Heart left ventricle (tissue), 16 donors: ENCODE measurements at regions not wholly inside any gene's neighbourhood (a gene's known extent, or its start where the extent isn't known, plus 50 kb on each side); places are given as distances from the start of the nearest gene placed in this dataset.

Source experiments
- ATAC-seq, 4 donors: fragments of 200-7000 bp; cut with Tn5 transposase; one replicate each; pipeline ENCODE4 v1.9.1; 2020 to 2022; ENCODE audit warnings: moderate library complexity in 4 of 4, mild to moderate bottlenecking in 3 of 4, moderate number of reproducible peaks in 1 of 4
- DNase-seq, 5 donors: peaks; one replicate each; pipeline ENCODE4 v3.0.0-alpha.2; 2020
- H3K27ac ChIP-seq, 12 donors: fragments of 200-600 bp; sonication (generic) in 4 of 12; one replicate each; pipeline versions ENCODE4 v1.5.0 to v1.8.0; 2016 to 2022; ENCODE audit warnings: mild to moderate bottlenecking in 2 of 12
- H3K27me3 ChIP-seq, 9 donors: fragments of 200-600 bp; sonication (generic) in 2 of 9; one replicate each; pipeline versions ENCODE4 v1.5.1 to v1.8.0; 2016 to 2022; ENCODE audit warnings: mild to moderate bottlenecking in 3 of 9
- H3K36me3 ChIP-seq, 9 donors: fragments of 200-600 bp; sonication (generic) in 2 of 9; one replicate each; pipeline versions ENCODE4 v1.5.0 to v1.8.0; 2018 to 2022; ENCODE audit warnings: mild to moderate bottlenecking in 2 of 9
- H3K4me1 ChIP-seq, 12 donors: fragments of 200-600 bp; sonication (generic) in 4 of 12; one replicate each; pipeline versions ENCODE4 v1.5.0 to v1.8.0; 2016 to 2022; ENCODE audit warnings: mild to moderate bottlenecking in 3 of 12
- H3K4me3 ChIP-seq, 12 donors: fragments of 200-600 bp; sonication (generic) in 4 of 12; one replicate each; pipeline versions ENCODE4 v1.5.0 to v1.8.0; 2017 to 2022; ENCODE audit warnings: mild to moderate bottlenecking in 9 of 12, moderate library complexity in 4 of 12
- H3K9me3 ChIP-seq, 12 donors: fragments of 200-600 bp; sonication (generic) in 4 of 12; one replicate each; pipeline versions ENCODE4 v1.5.0 to v1.8.0; 2016 to 2022; ENCODE audit warnings: mild to moderate bottlenecking in 1 of 12
- POLR2A ChIP-seq, 2 donors: fragments of 450-650 bp; IDR thresholded peaks; one replicate each; pipeline ENCODE4 v1.6.1; 2017; ENCODE audit warnings: antibody characterized with exemption in 2 of 2, mild to moderate bottlenecking in 2 of 2, moderate library complexity in 2 of 2
- WGBS, 4 donors: extraction: QIAGEN DNeasy Blood & Tissue Kit in 2 of 4; methylation state at CpG; one replicate each; pipeline versions ENCODE4 v1.1.5 to v1.1.7; 2013 to 2018; 5-methylcytosine and 5-hydroxymethylcytosine counted together
- intact Hi-C, 10 donors: fragments of 100-400 bp; cut with DNase I; formaldehyde crosslinking; loops; one replicate each; pipeline versions ENCODE4 v1.11.1 to v1.14.2; 2022
- TF ChIP-seq, protein P1 (sequence below), 12 donors: fragments of 200-600 bp; sonication (generic) in 4 of 12; IDR thresholded peaks; one replicate each; pipeline versions ENCODE4 v1.5.0 to v1.8.0; 2018 to 2022; ENCODE audit warnings: antibody characterized with exemption in 12 of 12, mild to moderate bottlenecking in 5 of 12
- donor health status: ischemic (EF 13 %, LVEDD 7.1; RV severe dilation, severe dysfunction).
- donor health status: healthy with polysubstance abuse.
- donor health status: DM: no; HTN: yes; CAD: no.
- donor health status: DM: no; HTN: no; CAD: no.
- donor health status: ischemic (EF 25% LVEDD 6.9; RV normal size, moderate dysfunction).
- donor health status: ischemic (EF 25% LVEDD 5.7; RV mildly dilated, moderate dysfunction).
- donor health status: healthy.
- donor health status: DM: yes; HTN: yes; CAD: no.
- donor health status: ischemic (EF 35%, LVEDD 5.7; RV mildly dilated, moderate dysfunction).
- donor health status: nonischemic (EF 11% LVEDD 7.7; RV severe dilation, severe dysfunction).
- donor health status: DM: yes; HTN: yes; CAD: no.
- donor health status: PGD.
- donor health status: ischemic (EF 29% LVEDD 5.4; RV normal size, mild dysfunction).
- donor health status: nonischemic (EF 23%, LVEDD 6.1; RV moderate dilation, normal function).

DNA sequence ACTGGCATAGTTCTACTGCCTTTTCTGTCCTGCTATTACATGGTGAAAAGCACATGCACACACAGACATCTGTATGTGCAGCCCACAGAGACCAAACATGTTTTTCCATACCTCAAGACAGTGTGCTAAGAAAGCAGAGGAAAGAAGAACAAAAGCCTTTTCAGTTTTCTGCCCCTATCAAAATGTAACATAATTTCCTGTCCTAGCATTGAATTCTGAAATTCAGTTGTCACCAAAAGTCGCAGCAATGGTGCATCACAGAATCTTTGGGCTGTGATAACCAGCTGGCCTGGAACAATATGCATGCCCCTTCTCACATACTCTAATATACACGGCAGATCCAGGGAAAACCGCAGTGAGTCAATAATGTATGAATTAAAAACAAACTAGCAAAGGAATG, 153.8 kb upstream of the RAP2B start:
- no peak for DNase-seq
- TF ChIP-seq POLR2A (IDR thresholded peaks at IDR 0.05): no peak
- TF ChIP-seq, protein P1, sequence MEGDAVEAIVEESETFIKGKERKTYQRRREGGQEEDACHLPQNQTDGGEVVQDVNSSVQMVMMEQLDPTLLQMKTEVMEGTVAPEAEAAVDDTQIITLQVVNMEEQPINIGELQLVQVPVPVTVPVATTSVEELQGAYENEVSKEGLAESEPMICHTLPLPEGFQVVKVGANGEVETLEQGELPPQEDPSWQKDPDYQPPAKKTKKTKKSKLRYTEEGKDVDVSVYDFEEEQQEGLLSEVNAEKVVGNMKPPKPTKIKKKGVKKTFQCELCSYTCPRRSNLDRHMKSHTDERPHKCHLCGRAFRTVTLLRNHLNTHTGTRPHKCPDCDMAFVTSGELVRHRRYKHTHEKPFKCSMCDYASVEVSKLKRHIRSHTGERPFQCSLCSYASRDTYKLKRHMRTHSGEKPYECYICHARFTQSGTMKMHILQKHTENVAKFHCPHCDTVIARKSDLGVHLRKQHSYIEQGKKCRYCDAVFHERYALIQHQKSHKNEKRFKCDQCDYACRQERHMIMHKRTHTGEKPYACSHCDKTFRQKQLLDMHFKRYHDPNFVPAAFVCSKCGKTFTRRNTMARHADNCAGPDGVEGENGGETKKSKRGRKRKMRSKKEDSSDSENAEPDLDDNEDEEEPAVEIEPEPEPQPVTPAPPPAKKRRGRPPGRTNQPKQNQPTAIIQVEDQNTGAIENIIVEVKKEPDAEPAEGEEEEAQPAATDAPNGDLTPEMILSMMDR (IDR thresholded peaks at IDR 0.05): no peak
- Histone ChIP-seq H3K36me3 (no peaks in the 10 kb centered on the region), H3K9me3 (no peaks in the 10 kb centered on the region), H3K27ac (no peak overlapping the region), H3K4me3 (no peak overlapping the region), H3K4me1 (no peaks in the 10 kb centered on the region), H3K27me3 (no peaks in the 10 kb centered on the region)
- intact Hi-C loops: no loop called here
- no peak for ATAC-seq
- 54 to 72% (median 61%) methylated on average over 3 of the region's 3 CpGs for WGBS, 4 donors

DNA sequence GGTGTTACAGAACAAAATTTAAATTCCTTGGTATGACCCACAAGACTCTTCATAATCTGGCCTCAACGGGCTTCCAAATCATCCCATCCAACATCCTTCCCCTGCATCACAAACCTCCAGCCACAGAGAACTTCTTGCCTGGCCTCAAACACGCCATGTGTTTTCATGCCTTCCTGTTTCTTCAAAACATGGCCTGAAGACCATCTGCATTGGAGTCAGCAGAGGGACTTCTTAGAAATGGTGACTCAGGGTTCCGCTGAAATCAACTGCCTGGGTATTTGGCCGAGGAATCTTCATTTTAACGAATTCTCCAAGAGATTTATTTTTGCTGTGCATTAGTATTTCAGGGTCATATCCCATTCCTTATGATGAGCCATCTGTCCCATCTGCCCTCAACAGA, 138.1 kb upstream of the RAP2B start:
- no peaks in the 10 kb centered on the region for H3K9me3 ChIP-seq
- peaks cover 0 to 10% (median 2%) of the 10 kb centered on the region in 12 donors for H3K4me1 ChIP-seq
- peaks cover 0 to 5% (median 0%) of the 10 kb centered on the region in 9 donors for H3K27me3 ChIP-seq
- TF ChIP-seq, protein P1 (IDR thresholded peaks at IDR 0.05): no peak
- TF ChIP-seq POLR2A (IDR thresholded peaks at IDR 0.05): no peak
- intact Hi-C loops: loop anchor here in 4 of 10 donors (2.0 to 10.0 kb wide), 3 partner anchors 743 to 1231 kb away; no protein-coding TSS in a partner anchor
- 82 to 92% (median 85%) methylated on average over 5 of the region's 5 CpGs for WGBS, 4 donors
- DNase-seq (no peak), ATAC-seq (no peak)
- no peak overlapping the region for H3K27ac ChIP-seq
- H3K36me3 ChIP-seq: no peaks in the 10 kb centered on the region
- no peak overlapping the region for H3K4me3 ChIP-seq

DNA sequence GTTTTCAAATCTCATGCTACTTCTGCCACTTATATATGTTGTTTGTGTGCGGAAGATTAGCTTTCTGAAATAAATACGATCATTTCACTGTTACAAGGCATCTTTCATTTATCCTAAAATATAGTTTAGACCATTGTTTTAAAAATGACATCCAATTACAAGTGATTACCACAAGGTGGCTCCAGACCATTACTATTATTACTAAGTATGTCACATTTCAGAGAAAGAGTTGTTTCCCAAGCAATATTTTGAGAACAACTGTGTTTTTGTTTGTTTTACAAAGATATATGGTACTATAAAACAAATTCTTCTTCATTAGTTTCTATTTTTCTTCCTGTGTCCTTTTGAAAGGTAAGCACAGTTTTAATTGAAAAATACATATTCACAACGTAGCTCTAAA, 136.0 kb upstream of the RAP2B start:
- Histone ChIP-seq H3K27ac (no peak overlapping the region), H3K9me3 (no peaks in the 10 kb centered on the region), H3K36me3 (no peaks in the 10 kb centered on the region), H3K4me1 (peaks cover 0 to 15% (median 7%) of the 10 kb centered on the region in 12 donors), H3K27me3 (peaks cover 0 to 5% (median 0%) of the 10 kb centered on the region in 9 donors), H3K4me3 (no peak overlapping the region)
- TF ChIP-seq, protein P1 (IDR thresholded peaks at IDR 0.05): peak; percentile 52 to 82 (median 66)
- TF ChIP-seq POLR2A (IDR thresholded peaks at IDR 0.05): no peak
- DNase-seq (no peak), ATAC-seq (no peak)
- WGBS, 4 donors: 51 to 67% (median 53%) methylated on average over 3 of the region's 3 CpGs
- intact Hi-C loops: loop anchor here (2.0 to 10.0 kb wide), 6 partner anchors 571 to 1229 kb away; no protein-coding TSS in a partner anchor

DNA sequence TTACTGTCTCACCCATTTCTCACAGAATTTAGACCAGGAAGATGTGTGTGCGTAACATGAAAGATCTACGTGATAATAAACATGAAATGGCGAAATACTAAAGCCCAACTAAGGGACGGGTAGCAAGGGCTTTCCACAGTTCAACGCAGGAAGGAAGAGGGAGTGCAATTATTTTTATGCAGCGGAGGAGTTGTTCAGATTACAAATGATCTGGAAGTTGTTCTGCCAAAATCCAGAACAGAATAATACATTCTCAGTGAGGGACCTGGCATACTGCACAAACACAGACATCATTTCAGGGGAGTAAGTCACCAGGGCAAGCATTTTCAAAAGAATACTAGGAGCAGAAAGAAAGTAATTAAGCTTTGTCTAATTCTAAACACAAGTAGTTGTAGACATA, 133.6 kb upstream of the RAP2B start:
- ATAC-seq (peak in 2 of 4 donors; percentile 41 to 71), DNase-seq (no peak)
- Histone ChIP-seq H3K36me3 (no peaks in the 10 kb centered on the region), H3K4me1 (peaks cover 0 to 15% (median 7%) of the 10 kb centered on the region in 12 donors), H3K27me3 (peaks cover 0 to 5% (median 0%) of the 10 kb centered on the region in 9 donors), H3K9me3 (no peaks in the 10 kb centered on the region), H3K4me3 (no peak overlapping the region), H3K27ac (no peak overlapping the region)
- WGBS, 4 donors: 28 to 41% (median 37%) methylated on average over 6 of the region's 6 CpGs
- intact Hi-C loops: loop anchor here (5.0 to 10.0 kb wide), 5 partner anchors 569 to 1226 kb away; no protein-coding TSS in a partner anchor
- no peak for TF ChIP-seq POLR2A (IDR thresholded peaks at IDR 0.05)
- TF ChIP-seq, protein P1 (IDR thresholded peaks at IDR 0.05): no peak
